ENCODE measurements at regions not wholly inside any gene's neighbourhood (a gene's known extent, or its start where the extent isn't known, plus 50 kb on each side); places are given as distances from the start of the nearest gene placed in this dataset.

DNA sequence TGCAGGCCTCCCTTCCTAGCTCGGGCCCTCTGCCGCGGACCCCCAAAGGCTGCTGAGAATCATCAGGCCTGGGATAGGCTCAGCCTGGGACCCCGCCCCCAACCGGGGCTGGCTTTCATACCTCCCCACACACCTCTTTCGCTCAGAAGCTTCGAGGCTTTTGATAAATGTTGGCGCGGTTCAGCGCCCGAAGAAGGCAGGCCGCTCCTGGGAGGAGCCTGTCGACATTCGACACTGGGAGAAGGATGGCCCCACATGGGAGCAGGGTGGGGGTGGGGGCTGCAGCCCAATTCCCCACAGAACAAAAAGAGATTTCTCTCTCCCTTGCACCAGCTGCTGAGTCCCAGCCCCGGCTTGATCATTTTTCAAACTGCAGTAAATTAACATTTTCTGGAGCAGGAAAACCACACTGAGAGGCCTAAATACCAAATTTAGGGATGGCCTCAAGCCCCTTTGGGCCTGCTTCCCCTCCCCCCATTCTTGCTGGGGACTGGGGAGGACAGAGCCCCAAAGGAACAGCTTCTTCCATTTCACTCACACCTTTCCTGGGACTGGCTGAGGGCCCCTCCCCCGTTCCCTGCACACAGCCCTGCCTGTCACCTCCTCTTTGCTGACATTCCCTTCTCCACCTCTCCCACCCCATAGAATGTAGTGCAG, 112.9 kb upstream of the PJA1 start:
- no peak for DNase-seq (ENCODE audit: low read depth)

DNA sequence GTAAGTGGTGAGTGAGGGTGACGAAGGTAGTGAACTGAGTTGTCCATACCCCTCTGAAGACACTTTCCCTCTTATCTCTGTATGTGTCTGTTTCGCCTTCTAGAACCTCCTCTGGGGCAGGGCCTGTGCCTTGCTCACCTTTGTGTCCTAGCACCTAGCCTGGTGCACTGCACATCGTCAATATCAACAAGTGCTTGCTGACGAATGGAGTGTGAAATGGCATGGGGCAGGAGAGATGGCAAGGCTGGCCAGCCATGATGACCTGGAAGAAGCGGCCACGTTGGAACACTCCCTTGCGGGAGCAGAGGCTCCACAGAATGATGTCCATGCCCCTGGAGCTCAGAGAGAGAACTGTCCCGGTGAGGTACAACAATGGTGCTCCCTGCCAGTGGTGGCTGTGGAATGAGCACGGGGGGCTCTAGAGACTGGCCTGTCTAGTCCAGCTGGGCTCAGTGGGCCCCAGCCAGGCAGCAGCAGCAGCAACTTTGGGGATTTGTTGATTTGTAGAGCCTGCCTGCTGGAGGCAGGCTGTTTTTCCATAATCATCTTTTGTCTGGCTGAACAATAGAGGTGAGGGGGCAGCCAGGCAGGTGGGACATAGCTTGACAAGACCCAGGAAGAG, 112.2 kb upstream of the PJA1 start:
- DNase-seq (ENCODE audit: low read depth) = no peak

DNA sequence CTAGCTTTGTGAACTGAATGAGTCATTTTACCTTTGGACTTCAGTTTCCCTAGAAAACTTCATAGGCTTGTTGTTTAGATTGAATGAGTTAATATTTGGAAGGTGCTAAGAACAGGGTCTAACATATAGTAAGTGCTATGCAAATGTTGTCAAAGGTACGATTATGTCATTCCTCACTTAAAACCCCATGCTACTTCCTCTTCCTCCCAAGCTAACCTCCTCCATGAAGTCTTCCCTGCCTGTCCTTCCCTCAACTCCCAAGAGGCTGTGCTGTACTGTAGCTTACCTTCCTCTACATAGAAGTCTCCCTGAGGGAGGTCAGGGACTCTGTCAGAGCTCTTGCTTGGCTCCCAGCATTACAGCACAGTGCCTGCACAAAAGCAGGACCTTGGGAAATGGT, 103.4 kb upstream of the PJA1 start:
- no peak for DNase-seq (ENCODE audit: low read depth)

DNA sequence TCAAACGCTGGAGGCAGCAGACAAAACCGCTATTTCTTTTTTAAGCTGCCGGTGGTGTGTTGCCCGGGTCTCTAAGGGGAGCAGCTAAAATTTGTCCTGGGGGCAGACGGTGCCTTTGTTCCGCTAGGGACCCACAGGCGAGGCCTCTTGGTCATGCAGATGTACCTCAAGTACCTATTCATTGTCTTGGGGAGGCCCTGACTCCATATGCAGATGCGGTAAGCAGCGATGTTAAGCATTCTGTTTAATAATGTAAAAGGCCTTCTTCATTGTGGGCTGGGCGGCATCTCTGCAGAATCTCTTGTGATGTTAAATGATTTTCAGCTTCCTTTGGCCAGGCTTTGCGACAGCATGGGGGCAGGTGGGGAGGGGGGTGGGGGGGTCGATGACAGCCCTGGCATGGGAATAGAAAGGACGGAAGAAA, 98.9 kb upstream of the PJA1 start:
- DNase-seq (ENCODE audit: low read depth) = no peak

DNA sequence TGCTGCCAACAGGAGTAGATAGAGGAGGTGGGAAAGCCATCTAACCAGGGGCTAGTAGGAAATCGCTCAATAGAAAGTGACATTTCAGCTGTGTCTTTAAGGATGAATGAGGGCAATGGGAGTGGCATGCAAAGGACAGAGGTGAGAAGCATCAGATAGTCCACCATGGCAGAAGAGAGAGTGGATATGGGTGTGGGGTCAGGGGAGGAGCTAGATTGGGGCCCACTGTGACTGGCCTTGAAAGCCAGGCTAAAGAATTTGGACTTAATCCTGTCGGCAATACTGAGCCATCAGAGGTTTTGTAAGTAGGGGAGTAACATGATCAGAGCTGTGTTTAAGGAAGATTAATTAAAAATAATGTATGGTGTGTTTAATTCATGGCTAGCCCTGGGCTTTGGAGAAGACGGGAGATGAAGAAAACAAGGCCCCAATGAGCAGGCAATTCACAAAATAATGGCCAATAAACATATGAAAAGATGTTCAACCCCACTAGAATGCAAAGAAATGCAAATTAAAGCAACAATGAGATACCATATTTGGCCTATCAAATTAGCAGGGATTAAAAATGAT, 98.1 kb upstream of the PJA1 start:
- no peak for DNase-seq (ENCODE audit: low read depth)

DNA sequence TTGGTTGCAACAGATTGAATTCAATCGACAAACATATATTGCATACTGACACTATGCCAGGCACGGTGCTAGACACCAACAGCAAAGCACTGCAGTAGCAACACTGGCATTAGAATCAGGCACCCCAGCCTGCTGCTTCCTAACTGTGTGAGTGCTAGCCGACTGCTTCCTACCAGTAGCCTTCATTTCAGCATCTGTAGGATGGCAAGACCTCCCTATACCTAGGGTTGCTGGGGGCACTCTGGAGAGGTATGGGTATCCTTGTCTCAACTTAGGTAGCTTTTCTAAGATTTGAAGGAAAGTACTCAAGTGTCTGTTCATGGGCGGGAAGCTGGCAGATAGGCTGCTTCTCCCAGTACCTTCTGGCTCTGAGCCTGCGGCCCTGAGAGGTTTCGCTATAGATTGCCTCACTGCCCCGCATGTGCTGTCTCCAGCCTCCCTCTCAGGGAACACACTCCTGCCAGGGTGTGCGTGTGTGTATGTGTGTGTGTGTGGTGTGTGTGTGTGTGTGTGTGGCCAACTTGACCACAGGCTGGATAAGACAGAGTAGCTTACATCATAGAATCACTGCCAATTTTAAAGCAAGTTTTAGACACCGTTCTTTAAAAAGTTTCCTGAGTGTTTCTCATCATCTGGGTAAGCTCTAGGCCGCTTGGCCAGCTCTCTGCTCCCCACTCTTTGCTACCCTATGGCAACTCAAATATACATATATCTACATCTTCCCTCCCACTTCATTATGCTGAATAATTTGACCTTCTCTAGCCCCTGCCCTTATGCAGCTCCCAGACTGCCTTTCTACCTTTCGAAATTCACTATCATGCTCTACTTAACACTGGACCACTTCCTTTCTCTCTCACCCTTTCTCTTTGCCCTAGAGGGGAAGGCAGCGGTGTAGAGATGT, 97.0 kb upstream of the PJA1 start:
- peak; percentile 14 for DNase-seq (ENCODE audit: low read depth)

- no peak for DNase-seq (ENCODE audit: low read depth)
These were observed 94.9 kb upstream of the PJA1 start for GRCh38 chrX:69260169-69260568.

DNA sequence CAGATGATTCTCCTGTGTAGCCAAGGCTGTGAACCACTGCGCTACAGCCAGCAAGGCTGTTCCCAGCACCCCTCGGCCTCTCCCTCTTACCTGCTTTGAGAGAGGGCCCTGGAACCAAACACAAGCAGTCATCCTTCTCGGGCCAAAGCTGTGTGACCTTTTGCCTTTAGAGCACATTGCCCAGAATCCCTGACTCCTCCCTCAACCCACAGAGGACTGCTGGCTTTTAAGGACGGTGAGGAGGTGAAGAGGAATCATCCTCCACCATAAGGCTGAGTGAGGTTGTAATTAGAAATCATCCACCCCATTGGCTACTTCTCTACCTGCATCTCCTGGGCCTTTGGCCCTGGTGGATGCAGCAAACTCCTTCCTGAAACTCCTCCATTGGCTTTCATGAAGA, 93.6 kb upstream of the PJA1 start:
- DNase-seq (ENCODE audit: low read depth) = no peak

- no peak for DNase-seq (ENCODE audit: low read depth)
These were observed 92.4 kb upstream of the PJA1 start for GRCh38 chrX:69257499-69258127.

DNA sequence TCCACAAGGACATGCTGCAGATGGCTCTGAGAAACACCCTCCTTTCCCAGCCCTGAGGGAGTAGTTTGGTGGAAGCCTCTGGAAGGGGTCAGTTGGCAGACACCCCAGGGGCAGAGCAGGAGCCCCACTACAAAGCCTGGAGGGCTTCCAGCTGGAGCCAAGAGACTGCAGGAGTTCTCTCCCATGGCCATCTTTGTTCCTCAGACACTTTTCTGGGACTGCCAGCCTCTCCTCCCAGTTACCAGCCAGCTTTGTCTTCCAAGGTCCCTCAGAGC, 91.0 kb upstream of the PJA1 start:
- DNase-seq (ENCODE audit: low read depth) = no peak

GRCh38 chrX:69255441-69256290, 90.4 kb upstream of the PJA1 start:
- DNase-seq (ENCODE audit: low read depth) = no peak

DNA sequence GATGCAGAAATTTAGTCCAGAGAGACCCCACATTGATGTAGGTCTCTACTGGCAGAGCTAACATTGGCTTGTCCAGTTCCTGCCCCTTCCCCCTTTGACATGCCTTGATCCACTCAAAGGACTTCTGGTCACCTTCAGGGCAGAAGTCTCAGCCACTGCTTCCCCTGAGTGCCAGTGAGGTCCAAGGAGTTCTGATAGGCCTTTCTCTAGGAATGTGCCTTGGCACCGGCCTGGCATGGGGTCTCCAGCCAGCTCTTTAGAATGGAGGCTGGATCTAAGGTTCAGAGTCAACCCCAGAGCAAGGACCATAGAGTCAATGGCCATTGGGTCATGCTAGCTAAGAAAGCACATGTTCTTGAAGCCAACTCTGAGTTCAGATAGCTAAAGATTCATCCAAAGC, 88.6 kb upstream of the PJA1 start:
- DNase-seq (ENCODE audit: low read depth) = no peak

- DNase-seq (ENCODE audit: low read depth) = no peak
These were observed 78.0 kb upstream of the PJA1 start for GRCh38 chrX:69243276-69243675.

DNA sequence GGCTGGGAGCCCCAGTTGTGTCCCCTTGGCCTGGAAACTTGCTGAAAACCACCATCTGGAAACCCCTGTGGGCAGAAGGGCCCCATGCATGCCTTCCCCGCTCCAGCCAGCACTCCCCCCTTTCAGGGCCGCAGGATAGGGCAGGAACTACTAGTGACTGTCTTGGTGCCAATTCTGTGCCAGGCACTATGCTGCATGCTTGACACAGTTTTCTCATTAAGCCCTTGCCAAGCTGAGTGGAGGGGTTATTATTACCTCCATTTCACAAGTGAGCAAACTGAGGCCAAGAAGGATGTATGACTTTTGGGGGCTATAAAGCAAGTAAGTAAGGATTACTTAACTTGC, 73.6 kb upstream of the PJA1 start:
- no peak for DNase-seq (ENCODE audit: low read depth)

DNA sequence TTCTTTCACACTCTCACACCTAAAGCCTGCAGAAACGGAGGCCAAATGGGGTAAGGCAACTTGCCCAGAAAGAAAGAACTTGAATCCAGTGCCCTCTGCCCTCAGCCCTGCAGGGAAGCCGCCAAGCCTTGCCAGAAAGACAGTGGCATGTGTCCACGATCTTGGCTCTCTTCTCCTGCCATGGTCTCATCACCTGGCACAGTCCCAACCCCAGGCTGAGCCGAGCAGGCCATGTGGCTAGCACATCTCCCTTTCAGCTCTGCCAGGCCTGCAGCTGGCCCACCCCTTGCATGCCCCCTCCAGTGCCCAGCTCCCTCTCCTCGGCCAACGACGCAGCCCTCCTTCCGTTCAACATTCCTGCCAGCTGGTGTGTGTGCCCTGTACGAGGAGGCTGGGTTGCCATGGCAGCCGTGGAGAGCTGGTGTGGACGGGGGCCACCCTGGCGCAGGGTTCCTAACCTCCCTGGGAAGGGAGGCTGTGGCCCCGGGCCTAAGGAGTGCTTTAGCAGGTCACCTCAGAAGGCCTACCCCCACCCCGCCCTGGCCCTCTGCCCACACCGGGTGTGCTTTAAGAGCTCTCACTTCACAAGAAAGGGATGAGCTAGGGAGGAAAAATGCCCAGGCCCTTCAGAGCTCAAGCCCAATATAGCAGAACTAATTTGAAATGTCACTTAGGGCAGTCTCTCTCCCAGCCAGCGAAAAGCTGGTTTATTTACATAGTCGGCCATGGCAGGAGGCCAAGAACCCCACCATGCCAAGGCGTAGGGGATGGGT, 73.0 kb upstream of the PJA1 start:
- DNase-seq (ENCODE audit: low read depth) = peak; percentile 74

- peak; percentile 47 for DNase-seq (ENCODE audit: low read depth)
These were observed 72.0 kb upstream of the PJA1 start for GRCh38 chrX:69237236-69237635.

- DNase-seq (ENCODE audit: low read depth) = peak; percentile 46
These were observed 71.4 kb upstream of the PJA1 start for GRCh38 chrX:69236641-69237040.

DNA sequence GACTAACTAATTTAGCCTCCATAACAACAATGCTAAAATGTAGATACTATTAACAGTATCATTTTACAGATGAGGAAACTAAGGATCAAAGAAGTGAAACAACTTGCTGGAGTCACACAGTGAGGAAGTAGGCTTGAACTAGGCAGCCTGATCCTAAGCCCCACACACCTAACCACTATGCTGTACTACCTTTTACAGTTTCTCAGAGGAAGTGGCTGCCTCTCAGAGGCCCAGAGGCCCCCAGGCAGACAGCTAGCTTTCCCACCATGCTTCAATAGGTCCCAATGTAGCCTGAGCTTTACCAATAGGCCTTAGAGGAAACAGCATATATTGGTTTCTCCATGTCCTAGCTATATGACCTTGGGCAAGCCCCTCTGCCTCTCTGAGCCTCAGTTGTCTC, 69.4 kb upstream of the PJA1 start:
- DNase-seq (ENCODE audit: low read depth) = no peak

DNA sequence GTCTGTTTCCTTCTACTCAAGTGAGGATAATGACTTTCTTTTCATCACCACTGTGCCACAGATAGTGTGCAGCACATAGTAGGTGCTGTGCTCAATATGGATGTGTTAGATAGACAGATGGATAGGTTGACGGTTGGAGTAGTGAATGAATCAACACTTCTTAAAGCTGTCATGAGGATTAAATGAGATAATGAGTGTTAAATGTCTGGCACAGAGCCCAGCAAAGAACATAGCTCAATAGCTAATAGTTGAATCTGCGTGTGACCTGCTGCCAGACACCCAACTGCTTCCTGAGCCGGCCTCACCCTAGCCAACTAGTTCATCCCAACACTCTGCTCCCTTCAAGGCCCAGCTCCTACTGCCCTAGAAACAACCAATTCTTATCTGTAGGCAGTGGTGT, 67.7 kb upstream of the PJA1 start:
- no peak for DNase-seq (ENCODE audit: low read depth)

DNA sequence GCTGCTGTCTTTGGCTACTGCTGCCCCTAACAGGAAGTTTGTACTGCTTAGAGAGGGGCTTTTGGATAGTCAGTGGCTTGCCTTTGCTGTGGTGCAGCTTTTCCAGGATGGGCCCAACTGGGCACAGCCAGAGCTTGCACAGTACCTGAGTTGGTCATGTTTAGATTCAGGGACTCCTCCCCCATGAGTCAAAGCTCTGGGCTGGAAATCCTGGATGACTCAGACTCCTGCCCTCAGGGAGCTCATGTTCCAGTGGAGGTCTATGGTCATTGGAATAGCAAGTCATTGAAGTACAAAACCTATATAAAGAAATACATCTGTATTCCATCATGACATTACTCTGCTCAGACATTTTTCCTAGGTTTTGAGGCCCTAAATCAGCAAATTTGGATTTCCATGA, 66.7 kb upstream of the PJA1 start:
- peak; percentile 32 for DNase-seq (ENCODE audit: low read depth)

DNA sequence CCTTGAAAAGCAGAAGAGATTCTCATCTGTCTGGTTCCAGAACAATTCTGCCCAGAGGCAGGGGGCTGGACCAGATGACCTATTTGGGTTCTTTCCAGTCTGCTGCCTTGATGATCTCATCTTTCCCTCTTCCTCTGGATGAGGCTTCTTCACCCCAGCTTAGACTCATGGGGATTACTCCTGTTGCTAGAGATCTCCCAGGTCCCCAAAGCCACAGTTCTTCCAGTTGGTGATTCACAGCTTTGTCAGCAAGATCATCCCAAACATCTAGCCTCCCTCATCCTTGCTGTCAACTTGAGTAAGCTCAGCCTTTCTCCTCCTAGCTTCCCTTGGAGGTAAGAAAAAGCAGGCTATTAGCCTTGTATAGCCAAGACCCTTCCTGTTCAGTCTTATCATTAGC, 64.2 kb upstream of the PJA1 start:
- peak; percentile 59 for DNase-seq (ENCODE audit: low read depth)
